ENCODE measurements at regions not wholly inside any gene's neighbourhood (a gene's known extent, or its start where the extent isn't known, plus 50 kb on each side); places are given as distances from the start of the nearest gene placed in this dataset.
"Not testable (repeated sequence)": the region's sequence is repeated elsewhere in the genome, so short reads cannot be mapped to it uniquely, and the experiment has no call there.

GRCh38 chr10:56537984-56538383, 176.9 kb upstream of the ZWINT start:
- no peak for DNase-seq

GRCh38 chr10:56522166-56522565, 161.1 kb upstream of the ZWINT start:
- DNase-seq = no peak

GRCh38 chr10:56508562-56508961, 147.5 kb upstream of the ZWINT start:
- no peak for DNase-seq

GRCh38 chr10:56507033-56507432, 146.0 kb upstream of the ZWINT start:
- DNase-seq = no peak

- no peak for DNase-seq
Measured at GRCh38 chr10:56505555-56505954, 144.5 kb upstream of the ZWINT start.

- no peak for DNase-seq
Measured at GRCh38 chr10:56496186-56496486, 135.1 kb upstream of the ZWINT start.

GRCh38 chr10:56487746-56488145, 126.7 kb upstream of the ZWINT start:
- no peak for DNase-seq

- no peak for DNase-seq
Measured at GRCh38 chr10:56481521-56482091, 120.5 kb upstream of the ZWINT start.

GRCh38 chr10:56472978-56473377, 111.9 kb upstream of the ZWINT start:
- DNase-seq = no peak

GRCh38 chr10:56470701-56471100, 109.6 kb upstream of the ZWINT start:
- DNase-seq = no peak

- no peak for DNase-seq
Measured at GRCh38 chr10:56469482-56469881, 108.4 kb upstream of the ZWINT start.

GRCh38 chr10:56466005-56466404, 104.9 kb upstream of the ZWINT start:
- DNase-seq = no peak

GRCh38 chr10:56449770-56450169, 88.7 kb upstream of the ZWINT start:
- DNase-seq = no peak

GRCh38 chr10:56447613-56448012, 86.6 kb upstream of the ZWINT start:
- not testable (repeated sequence) for DNase-seq

GRCh38 chr10:56441337-56441736, 80.3 kb upstream of the ZWINT start:
- not testable (repeated sequence) for DNase-seq
